ENCODE measurements at regions not wholly inside any gene's neighbourhood (a gene's known extent, or its start where the extent isn't known, plus 50 kb on each side); places are given as distances from the start of the nearest gene placed in this dataset.
"Not testable (repeated sequence)": the region's sequence is repeated elsewhere in the genome, so short reads cannot be mapped to it uniquely, and the experiment has no call there.

- no peak for DNase-seq
These were observed 175.7 kb downstream of the ETAA1 start for GRCh38 chr2:67572721-67573435.

GRCh38 chr2:67574230-67574629 is 177.1 kb downstream of the ETAA1 start:
- peak; percentile 38 for DNase-seq

- DNase-seq: no peak
These were observed 179.1 kb downstream of the ETAA1 start for GRCh38 chr2:67576226-67576625.

- no peak for DNase-seq
These were observed 179.9 kb downstream of the ETAA1 start for GRCh38 chr2:67576991-67577390.

- DNase-seq: no peak
These were observed 182.1 kb downstream of the ETAA1 start for GRCh38 chr2:67579216-67579615.

GRCh38 chr2:67579806-67580205 is 182.7 kb downstream of the ETAA1 start:
- DNase-seq: no peak

GRCh38 chr2:67581751-67582150 is 184.6 kb downstream of the ETAA1 start:
- DNase-seq: no peak

- no peak for DNase-seq
These were observed 186.1 kb downstream of the ETAA1 start for GRCh38 chr2:67583185-67583584.

- DNase-seq: no peak
These were observed 188.3 kb downstream of the ETAA1 start for GRCh38 chr2:67585400-67585799.

- DNase-seq: not testable (repeated sequence)
These were observed 192.0 kb downstream of the ETAA1 start for GRCh38 chr2:67589121-67589520.

- DNase-seq: not testable (repeated sequence)
These were observed 197.4 kb downstream of the ETAA1 start for GRCh38 chr2:67594522-67594921.

- DNase-seq: no peak
These were observed 199.7 kb downstream of the ETAA1 start for GRCh38 chr2:67596871-67597270.

GRCh38 chr2:67599561-67599960 is 202.4 kb downstream of the ETAA1 start:
- DNase-seq: no peak

- no peak for DNase-seq
These were observed 203.2 kb downstream of the ETAA1 start for GRCh38 chr2:67600222-67600871.

- peak; percentile 73 for DNase-seq
These were observed 203.8 kb downstream of the ETAA1 start for GRCh38 chr2:67600946-67601345.

- DNase-seq: peak; percentile 54
These were observed 207.2 kb downstream of the ETAA1 start for GRCh38 chr2:67604360-67604759.

GRCh38 chr2:67612576-67613042 is 215.5 kb downstream of the ETAA1 start:
- no peak for DNase-seq

- no peak for DNase-seq
These were observed 216.1 kb downstream of the ETAA1 start for GRCh38 chr2:67613227-67613626.

- no peak for DNase-seq
These were observed 217.3 kb downstream of the ETAA1 start for GRCh38 chr2:67614454-67614853.

- no peak for DNase-seq
These were observed 219.6 kb downstream of the ETAA1 start for GRCh38 chr2:67616749-67617148.

GRCh38 chr2:67619204-67619603 is 222.1 kb downstream of the ETAA1 start:
- DNase-seq: no peak

GRCh38 chr2:67623741-67624140 is 226.6 kb downstream of the ETAA1 start:
- not testable (repeated sequence) for DNase-seq

- DNase-seq: no peak
These were observed 228.0 kb downstream of the ETAA1 start for GRCh38 chr2:67625178-67625577.

GRCh38 chr2:67625690-67626475 is 228.8 kb downstream of the ETAA1 start:
- DNase-seq: peak; percentile 50
